HG02938 (cell line): ENCODE measurements at regions not wholly inside any gene's neighbourhood (a gene's known extent, or its start where the extent isn't known, plus 50 kb on each side); places are given as distances from the start of the nearest gene placed in this dataset.
"Not testable (repeated sequence)": the region's sequence is repeated elsewhere in the genome, so short reads cannot be mapped to it uniquely, and the experiment has no call there.

Experiments used
- ATAC-seq: cut with Tn5 transposase; IDR thresholded peaks from one replicate; pipeline ENCODE4 v1.9.1; 2021; ENCODE audit warnings: mild to moderate bottlenecking, moderate library complexity; ENCODE audit not compliant: unreplicated experiment

DNA sequence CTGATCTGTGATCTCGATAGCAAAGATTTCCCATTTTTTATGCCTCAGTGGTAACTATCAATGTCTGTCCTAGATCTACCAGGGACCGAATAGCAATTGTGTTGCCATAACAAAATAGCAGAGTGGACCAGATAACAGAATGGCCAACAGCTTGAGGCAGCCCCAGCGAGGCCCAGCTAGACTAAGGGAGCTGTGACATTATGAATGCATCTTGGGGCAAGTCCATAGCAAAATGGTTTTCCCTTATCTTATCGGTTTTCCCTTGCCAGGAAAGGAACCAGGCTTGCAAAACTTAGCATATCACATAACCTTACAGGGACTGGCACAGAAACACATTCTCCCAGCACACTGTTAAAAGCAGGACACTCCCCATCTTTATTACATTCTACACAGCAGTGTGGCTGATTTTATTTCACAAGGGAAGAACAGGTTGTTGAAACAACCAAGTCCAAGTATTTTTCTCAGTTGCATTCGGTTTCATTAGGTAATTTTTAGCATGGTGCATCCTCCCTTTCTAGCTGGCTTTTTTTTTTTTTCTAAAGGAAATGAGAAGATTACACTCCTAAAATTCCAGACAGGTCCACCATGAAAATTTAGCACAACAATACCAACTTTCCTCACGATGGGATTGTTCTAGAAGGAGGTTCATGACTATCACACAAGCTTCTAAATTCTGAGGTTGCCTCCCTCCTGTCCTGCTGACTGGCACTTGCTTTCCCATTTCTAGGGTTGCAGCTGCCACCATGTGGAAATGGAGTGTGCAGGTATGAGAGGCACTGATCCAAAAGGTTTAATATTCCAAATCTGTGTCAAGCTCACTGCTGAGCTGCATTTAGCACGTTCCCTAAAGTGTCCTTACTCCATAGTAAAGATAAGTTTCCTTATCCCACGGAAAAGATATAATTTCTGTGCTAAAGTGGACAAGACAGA, 97.0 kb upstream of the SLC35G4 start:
- ATAC-seq = no peak

GRCh38 chr18:11511434-11512095, 97.8 kb upstream of the SLC35G4 start:
- peak; percentile 92 for ATAC-seq

DNA sequence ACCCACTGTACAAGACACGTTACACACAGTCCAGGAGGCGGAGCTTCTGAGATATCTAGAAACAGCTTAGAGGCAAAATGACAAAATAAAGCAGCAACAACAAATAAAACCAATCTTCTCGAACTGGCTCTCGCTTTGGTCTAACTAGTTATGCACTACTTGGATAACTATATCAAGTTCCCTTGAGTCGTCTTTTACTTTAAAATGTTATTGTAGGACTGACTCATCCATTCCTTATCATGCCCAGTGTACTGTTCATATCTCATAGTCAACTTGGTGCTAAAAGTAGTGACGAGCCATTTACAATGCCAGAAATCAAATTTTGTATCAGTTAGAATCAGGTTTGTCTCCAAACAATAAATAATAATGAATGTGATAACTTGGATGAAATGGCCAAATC, 102.5 kb upstream of the SLC35G4 start:
- no peak for ATAC-seq

DNA sequence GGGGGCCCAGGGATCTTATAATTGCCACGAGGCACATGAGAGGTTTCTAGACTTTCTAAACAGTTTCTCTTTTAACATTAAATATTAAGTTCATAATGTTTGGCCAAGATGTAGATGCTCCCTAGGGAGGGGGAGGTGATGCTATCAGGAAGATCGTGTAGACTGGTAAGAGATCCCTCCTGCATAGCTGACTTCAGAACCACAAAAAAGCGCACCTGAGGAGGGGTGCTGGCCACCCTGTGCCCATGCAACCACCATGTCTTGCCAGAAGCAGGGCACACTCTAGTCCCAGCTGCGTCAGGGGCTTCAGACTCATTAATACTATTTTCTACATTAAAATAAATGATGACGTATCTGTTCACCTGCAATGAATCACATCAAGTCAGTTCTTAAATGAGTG, 103.4 kb upstream of the SLC35G4 start:
- ATAC-seq = no peak

DNA sequence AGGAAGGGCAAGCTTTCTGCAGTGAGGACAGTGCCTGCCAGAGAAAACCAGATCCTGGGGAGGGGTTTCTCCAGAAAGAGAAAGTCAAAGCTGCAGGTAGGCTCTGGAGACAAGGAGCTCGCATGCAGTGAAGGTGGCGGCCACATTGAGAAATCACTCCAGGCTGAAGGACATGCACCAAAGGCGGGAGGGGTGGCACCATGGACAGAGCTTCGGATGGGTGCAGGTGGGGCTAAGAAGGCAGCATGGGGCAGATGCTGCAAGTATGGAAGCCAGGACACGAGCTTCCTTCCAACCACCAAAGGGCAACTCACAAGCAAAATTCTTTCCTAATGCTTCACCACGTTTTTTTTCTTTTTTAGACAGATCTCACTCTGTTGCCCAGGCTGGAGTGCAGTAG, 104.4 kb upstream of the SLC35G4 start:
- ATAC-seq = no peak

DNA sequence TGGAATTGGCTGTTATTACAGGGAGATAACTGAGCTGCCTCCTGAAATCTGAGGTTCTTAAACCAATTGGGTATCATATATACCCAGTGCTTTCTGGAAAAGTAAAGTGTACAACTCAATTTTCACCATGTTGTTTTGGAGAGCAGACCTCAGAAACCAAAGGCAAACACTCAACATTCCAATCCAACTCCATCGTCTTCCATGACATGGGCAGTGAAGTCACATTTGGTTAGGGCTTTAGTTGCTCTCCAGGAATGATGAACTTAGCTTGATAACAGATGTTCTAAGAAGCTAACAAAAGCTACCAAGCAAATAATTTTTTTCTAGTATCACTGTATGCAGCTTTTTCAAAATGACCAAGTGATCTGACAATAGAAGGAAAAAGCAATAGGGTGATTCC, 107.0 kb upstream of the SLC35G4 start:
- no peak for ATAC-seq

DNA sequence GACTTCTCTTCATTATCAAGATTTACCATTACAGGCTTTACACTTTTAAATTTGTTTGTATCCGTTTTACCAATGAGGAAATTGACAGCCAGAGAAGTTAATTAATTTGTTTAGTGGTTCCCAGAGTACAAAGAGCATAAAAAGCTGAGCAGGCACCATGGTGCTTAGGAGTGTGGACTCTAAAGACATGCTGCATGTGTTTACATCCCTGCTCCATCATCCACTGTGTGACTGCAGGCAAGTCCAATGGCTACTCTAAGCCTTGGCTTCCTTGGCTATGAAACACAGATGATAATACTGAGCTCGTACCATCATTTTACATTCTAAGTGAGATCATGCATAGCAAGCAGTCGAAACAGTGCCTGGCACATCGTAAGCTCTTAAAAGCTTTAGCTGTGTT, 108.0 kb upstream of the SLC35G4 start:
- ATAC-seq = no peak

DNA sequence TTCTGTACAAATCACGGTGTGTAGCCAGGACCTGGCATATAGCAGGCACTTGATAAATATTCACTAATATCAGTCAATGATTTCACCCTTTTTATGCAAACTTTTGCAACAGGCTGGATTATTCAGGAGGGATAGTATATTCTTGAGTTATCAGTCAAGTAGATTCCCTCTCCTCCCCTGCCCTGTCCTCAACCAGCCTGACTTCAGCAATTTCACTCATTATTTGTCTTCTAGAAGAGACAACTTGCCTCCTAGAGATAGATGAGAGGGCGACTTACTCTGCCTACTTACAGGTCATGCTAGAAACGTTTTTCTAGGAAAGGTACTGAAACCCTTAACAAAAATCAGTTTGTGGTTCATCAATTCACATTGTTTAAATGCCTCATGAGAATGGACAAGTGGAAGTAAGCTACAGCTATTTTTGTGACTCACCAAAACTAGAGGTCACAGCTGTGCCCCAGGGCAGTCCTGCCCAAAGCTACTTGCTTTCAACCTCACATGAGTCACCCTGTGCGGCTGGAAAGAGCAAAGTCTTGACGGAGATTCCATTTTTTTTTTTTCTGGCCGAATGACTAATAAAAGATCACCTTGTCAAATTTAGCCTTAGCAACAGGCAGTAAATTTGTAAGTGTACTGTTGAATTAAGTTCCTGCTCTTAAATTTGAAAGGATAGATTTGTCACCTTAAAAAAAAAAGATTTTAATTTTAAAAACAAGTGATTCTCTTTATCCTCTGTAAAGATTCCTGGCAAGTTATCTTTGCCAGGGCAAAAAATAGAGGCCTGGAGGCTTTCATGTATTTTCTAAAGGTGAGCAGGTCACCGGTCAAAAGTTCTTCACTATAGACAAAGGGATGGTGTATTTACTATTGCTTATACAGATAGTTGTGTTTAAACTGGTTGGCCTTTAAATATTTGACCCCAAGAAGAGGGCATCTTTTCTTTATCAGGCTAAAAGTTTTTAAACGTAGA, 109.0 kb upstream of the SLC35G4 start:
- ATAC-seq = peak; percentile 69

DNA sequence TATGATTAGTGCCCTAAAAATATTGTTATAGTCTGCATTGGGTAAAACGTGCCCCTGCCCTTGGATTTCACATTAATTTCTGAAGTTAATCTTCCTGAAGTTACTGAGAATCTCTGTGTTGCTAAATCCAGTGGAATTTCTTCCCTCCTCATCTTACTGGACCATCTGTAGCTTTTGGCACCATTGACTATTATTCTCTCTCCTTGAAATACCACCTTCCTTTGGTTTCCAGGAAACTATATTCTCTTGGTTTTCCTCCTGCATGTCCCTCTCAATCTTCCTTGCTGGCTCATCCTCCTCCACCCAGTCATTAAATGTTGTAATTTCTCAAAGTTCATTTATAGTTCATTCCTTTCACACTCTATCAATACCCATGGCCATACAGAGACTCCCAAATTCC, 110.6 kb upstream of the SLC35G4 start:
- ATAC-seq = no peak

- no peak for ATAC-seq
Observed at GRCh38 chr18:11497585-11497984, 111.8 kb upstream of the SLC35G4 start.

DNA sequence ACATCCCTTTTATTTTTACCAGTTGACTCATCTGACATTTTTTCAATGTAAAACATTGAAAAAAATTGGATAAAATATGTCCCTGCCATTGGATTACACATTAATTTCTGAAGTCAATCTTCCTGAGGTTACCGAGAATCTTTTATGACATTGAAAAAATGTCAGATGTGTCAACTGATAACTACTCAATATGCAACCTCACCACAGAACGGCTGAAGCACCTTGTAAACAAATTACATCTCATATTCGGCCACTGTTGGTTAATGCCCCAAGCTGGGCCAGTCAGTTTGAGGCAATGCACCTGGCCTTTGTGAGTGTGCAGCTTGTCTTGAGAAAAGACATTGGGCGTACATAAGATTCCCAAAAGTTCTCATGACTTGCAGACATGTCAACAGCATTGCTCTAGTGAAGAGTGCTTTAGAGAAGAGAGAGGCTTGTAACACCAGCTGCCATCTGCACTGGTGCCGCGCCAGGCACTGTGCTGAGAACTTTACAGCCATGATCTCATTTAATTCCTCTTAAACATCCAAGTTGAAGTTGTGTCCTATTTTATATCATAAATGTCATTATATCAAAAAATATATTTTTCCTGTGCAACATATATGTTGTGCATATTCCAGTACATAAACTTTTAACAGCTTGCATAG, 112.7 kb upstream of the SLC35G4 start:
- no peak for ATAC-seq

- ATAC-seq = no peak
Observed at GRCh38 chr18:11495441-11495840, 114.0 kb upstream of the SLC35G4 start.

- no peak for ATAC-seq
Observed at GRCh38 chr18:11494107-11494506, 115.3 kb upstream of the SLC35G4 start.

DNA sequence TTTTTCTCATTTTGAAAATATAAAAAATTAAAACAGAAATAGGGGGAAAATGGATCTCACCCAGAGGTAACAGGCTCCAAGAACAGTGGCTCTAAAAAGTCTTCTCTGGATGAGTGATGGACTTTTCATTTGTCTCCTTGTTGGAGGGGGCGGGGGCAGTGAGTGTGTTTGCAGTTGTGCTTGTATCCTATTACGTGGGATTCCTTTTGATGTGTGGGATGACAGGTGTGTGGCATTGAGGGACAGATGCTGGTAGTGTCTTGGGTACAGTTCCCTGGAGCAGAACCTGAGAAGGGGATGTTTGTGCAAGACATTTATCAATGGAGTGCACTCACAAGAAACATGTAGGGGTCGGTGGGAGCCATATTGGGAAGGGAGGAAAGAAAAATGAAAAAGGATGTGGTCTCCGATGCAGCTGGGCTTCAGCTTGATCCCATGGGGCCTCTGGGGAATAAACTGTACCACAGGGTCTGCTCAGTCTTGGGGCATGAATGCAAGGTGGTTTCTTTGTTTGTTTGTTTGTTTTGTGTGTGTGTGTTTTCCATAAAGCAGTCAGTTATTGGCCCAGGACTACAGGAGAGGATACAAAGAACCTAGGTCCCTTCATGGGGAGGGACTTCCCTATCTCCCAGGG, 120.0 kb upstream of the SLC35G4 start:
- no peak for ATAC-seq

- no peak for ATAC-seq
Observed at GRCh38 chr18:11488175-11488574, 121.2 kb upstream of the SLC35G4 start.

GRCh38 chr18:11487390-11487789, 122.0 kb upstream of the SLC35G4 start:
- ATAC-seq = no peak

DNA sequence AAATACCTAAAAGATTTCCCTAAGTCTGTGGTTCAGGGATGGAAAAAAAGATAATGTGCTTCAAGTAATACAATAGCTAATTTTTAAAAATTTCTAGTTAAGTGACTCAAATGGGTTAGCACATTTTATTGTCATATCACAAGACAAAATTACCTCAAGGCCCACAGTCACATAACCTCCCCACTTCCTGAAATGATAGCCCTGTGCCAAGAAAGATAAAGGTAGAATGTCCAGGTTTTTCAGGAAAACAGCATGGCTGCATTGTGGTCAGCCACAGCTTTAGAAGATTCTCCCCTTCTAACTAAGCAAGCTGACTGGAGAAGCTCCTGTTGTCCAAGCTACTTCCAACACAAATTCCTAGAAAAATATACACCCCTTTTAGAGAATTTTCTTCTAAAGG, 127.1 kb upstream of the SLC35G4 start:
- ATAC-seq = no peak

- ATAC-seq = no peak
Observed at GRCh38 chr18:11480692-11481091, 128.7 kb upstream of the SLC35G4 start.

DNA sequence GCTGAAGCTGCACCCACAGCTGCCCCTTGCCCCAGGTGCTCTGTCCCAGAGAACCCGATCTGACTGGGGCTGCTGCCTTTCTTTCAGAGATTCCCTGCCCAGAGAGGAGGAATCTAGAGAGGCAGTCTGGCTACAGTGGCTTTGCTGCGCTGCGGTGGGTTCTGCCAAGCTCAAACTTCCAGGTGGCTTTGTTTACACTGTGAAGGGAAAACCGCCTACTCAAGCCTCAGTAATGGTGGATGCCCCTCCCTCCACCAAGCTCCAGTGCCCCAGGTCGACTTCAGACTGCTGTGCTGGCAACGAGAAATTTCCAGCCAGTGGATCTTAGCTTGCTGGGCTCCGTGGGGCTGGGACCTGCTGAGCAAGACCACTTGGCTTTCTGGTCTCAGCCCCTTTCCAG, 130.4 kb upstream of the SLC35G4 start:
- not testable (repeated sequence) for ATAC-seq

DNA sequence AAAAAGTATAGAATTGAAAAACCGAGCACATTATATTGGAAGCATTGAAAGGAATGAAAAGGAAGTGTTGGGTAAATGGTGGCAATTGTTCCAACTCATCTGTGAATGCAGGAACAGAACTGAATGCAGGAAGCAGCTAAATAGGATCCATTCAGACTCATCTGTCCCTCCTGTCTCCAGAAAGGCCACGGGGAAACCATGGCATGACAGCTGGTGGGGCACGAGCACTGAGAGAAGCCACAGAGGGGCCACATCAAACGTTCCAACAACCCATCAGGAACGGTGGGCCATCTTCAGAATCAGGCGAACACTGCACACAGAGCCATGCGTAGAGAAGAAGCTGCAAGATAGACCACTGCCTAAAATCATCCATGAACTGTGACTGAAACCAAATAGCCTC, 138.5 kb upstream of the SLC35G4 start:
- no peak for ATAC-seq
